Neuronal stem cell (in vitro differentiated cells): ENCODE measurements at regions not wholly inside any gene's neighbourhood (a gene's known extent, or its start where the extent isn't known, plus 50 kb on each side); places are given as distances from the start of the nearest gene placed in this dataset.

Experiments used
- DNase-seq: peaks from one replicate; pipeline ENCODE4 v3.0.0-alpha.2; 2013; ENCODE audit warnings: low spot score
- H2AFZ ChIP-seq: one replicate; pipeline ENCODE4 v1.6.1; 2013; ENCODE audit warnings: mild to moderate bottlenecking, low read length, inconsistent platforms
- H2AK5ac ChIP-seq: 2 replicates; pipeline ENCODE4 v1.6.1; 2013; ENCODE audit warnings: low read depth, mild to moderate bottlenecking, inconsistent platforms, low read length, moderate library complexity, mixed read lengths
- H2BK120ac ChIP-seq: 2 replicates; pipeline ENCODE4 v1.6.1; 2013; ENCODE audit warnings: low read depth, mild to moderate bottlenecking, inconsistent platforms, low read length, moderate library complexity, mixed read lengths
- H2BK12ac ChIP-seq: one replicate; pipeline ENCODE4 v1.6.1; 2013; ENCODE audit warnings: low read length, inconsistent platforms
- H2BK15ac ChIP-seq: 2 replicates; pipeline ENCODE4 v1.6.1; 2013; ENCODE audit warnings: mild to moderate bottlenecking, low read length, inconsistent platforms, mixed read lengths
- H2BK5ac ChIP-seq: one replicate; pipeline ENCODE4 v1.6.1; 2013; ENCODE audit warnings: inconsistent platforms, mild to moderate bottlenecking, low read length, moderate library complexity
- H3K14ac ChIP-seq: one replicate; pipeline ENCODE4 v1.6.1; 2013; ENCODE audit warnings: low read length, inconsistent platforms
- H3K18ac ChIP-seq: 2 replicates; pipeline ENCODE4 v1.6.1; 2013; ENCODE audit warnings: low read length, inconsistent platforms
- H3K23ac ChIP-seq: 2 replicates; pipeline ENCODE4 v1.6.1; 2013; ENCODE audit warnings: low read depth, mild to moderate bottlenecking, mixed read lengths, low read length, inconsistent platforms; ENCODE audit not compliant: poor library complexity
- H3K27ac ChIP-seq: replicated peaks from 3 replicates; pipeline ENCODE4 v1.5.1; 2013; ENCODE audit warnings: low read length, inconsistent platforms
- H3K27me3 ChIP-seq, 3 experiments: 2 replicates each; pipeline ENCODE4 v1.6.1; 2013; ENCODE audit warnings: low read length in 3 of 3, mild to moderate bottlenecking in 2 of 3, inconsistent platforms in 1 of 3, low read depth in 1 of 3, mixed read lengths in 1 of 3, moderate library complexity in 1 of 3; ENCODE audit not compliant: control insufficient read depth in 3 of 3, insufficient read depth in 3 of 3
- H3K36me3 ChIP-seq, 2 donors: replicated peaks in 1 of 2; 2 replicates each; pipeline ENCODE4 v1.6.1; 2013; ENCODE audit warnings: low read length in 2 of 2; ENCODE audit not compliant: control insufficient read depth in 2 of 2, insufficient read depth in 2 of 2
- H3K4ac ChIP-seq: 2 replicates; pipeline ENCODE4 v1.6.1; 2013; ENCODE audit warnings: inconsistent platforms, mild to moderate bottlenecking, low read length, moderate library complexity
- H3K4me1 ChIP-seq, 2 donors: 1 replicate in 1 of 2; 2 replicates in 1 of 2; pipeline ENCODE4 v1.6.1; 2013; ENCODE audit warnings: low read length in 2 of 2, low read depth in 1 of 2; ENCODE audit not compliant: control insufficient read depth in 2 of 2, insufficient read depth in 1 of 2
- H3K4me2 ChIP-seq: one replicate; pipeline ENCODE4 v1.6.1; 2013; ENCODE audit warnings: mild to moderate bottlenecking, low read length, inconsistent platforms; ENCODE audit not compliant: insufficient read depth, poor library complexity, severe bottlenecking
- H3K4me3 ChIP-seq, 2 donors: 2 replicates each; pipeline ENCODE4 v1.5.1; 2013; ENCODE audit warnings: low read length in 2 of 2, mild to moderate bottlenecking in 2 of 2, inconsistent platforms in 1 of 2, moderate library complexity in 1 of 2
- H3K79me1 ChIP-seq: one replicate; pipeline ENCODE4 v1.6.1; 2013; ENCODE audit warnings: low read depth, mild to moderate bottlenecking, inconsistent platforms, low read length, moderate library complexity
- H3K9ac ChIP-seq: one replicate; pipeline ENCODE4 v1.6.1; 2013; ENCODE audit warnings: mild to moderate bottlenecking, low read depth, low read length, inconsistent platforms; ENCODE audit not compliant: poor library complexity
- H3K9me3 ChIP-seq, 2 donors: replicated peaks in 1 of 2; 2 replicates each; pipeline versions ENCODE3 to v1.6.1; 2013; ENCODE audit warnings: low read length in 2 of 2, mild to moderate bottlenecking in 2 of 2, inconsistent platforms in 1 of 2, low read depth in 1 of 2, mixed read lengths in 1 of 2, moderate library complexity in 1 of 2; ENCODE audit not compliant: control insufficient read depth in 2 of 2, insufficient read depth in 1 of 2
- H4K8ac ChIP-seq: one replicate; pipeline ENCODE4 v1.6.1; 2013; ENCODE audit warnings: low read depth, mild to moderate bottlenecking, inconsistent platforms, low read length, moderate library complexity
- H4K91ac ChIP-seq: one replicate; pipeline ENCODE4 v1.6.1; 2013; ENCODE audit warnings: low read length, low read depth, mild to moderate bottlenecking, inconsistent platforms; ENCODE audit not compliant: poor library complexity
- WGBS, 2 donors: extraction: QIAGEN DNeasy Blood & Tissue Kit; methylation state at CpG; one replicate each; pipeline ENCODE4 v1.1.7; 2013; ENCODE audit warnings: missing lambda C conversion rate in 2 of 2, mixed read lengths in 1 of 2; ENCODE audit not compliant: insufficient read length in 2 of 2, insufficient replicate concordance in 1 of 2; ENCODE audit errors: extremely low coverage in 2 of 2; 5-methylcytosine and 5-hydroxymethylcytosine counted together

- H3K4me2 ChIP-seq = no peak overlapping the region
- H3K27me3 ChIP-seq = no peaks in the 10 kb centered on the region
- WGBS, 2 donors = no CpG with 5 or more reads among the region's 5 CpGs
Measured at GRCh38 chr5:158553962-158554336, 545.8 kb downstream of the EBF1 start.

GRCh38 chr5:158553195-158553961, 546.3 kb downstream of the EBF1 start:
- H3K23ac ChIP-seq = no peak overlapping the region
- no peak overlapping the region for H3K4ac ChIP-seq
- H3K79me1 ChIP-seq = no peaks in the 10 kb centered on the region
- H3K36me3 ChIP-seq = no peaks in the 10 kb centered on the region
- no peak overlapping the region for H2BK5ac ChIP-seq
- no peak overlapping the region for H2BK12ac ChIP-seq
- H3K4me3 ChIP-seq = no peak overlapping the region
- H2BK120ac ChIP-seq = no peak overlapping the region
- WGBS, 2 donors = no CpG with 5 or more reads among the region's 8 CpGs
- no peak overlapping the region for H2BK15ac ChIP-seq
- no peak overlapping the region for H3K27ac ChIP-seq
- no peak overlapping the region for H4K8ac ChIP-seq
- peak overlapping the region; percentile 50 for H2AFZ ChIP-seq
- H3K4me1 ChIP-seq = peaks cover 5 to 6% of the 10 kb centered on the region in 2 donors
- H3K9me3 ChIP-seq = no peaks in the 10 kb centered on the region
- H2AK5ac ChIP-seq = no peak overlapping the region
- no peak overlapping the region for H3K18ac ChIP-seq
- no peak overlapping the region for H3K14ac ChIP-seq
- H3K27me3 ChIP-seq = no peaks in the 10 kb centered on the region
- no peak for DNase-seq
- H3K4me2 ChIP-seq = no peak overlapping the region
- H4K91ac ChIP-seq = no peak overlapping the region
- no peak overlapping the region for H3K9ac ChIP-seq

More at GRCh38 chr5:158553962-158554336, 545.8 kb downstream of the EBF1 start:
- DNase-seq = no peak
- peaks cover 5 to 6% of the 10 kb centered on the region in 2 donors for H3K4me1 ChIP-seq
- no peak overlapping the region for H3K23ac ChIP-seq
- H3K9ac ChIP-seq = no peak overlapping the region
- H3K14ac ChIP-seq = no peak overlapping the region
- no peak overlapping the region for H2BK12ac ChIP-seq
- H4K8ac ChIP-seq = no peak overlapping the region
- no peaks in the 10 kb centered on the region for H3K9me3 ChIP-seq
- no peak overlapping the region for H3K4me3 ChIP-seq
- H3K27ac ChIP-seq = no peak overlapping the region
- no peak overlapping the region for H2BK5ac ChIP-seq
- no peaks in the 10 kb centered on the region for H3K79me1 ChIP-seq
- H3K18ac ChIP-seq = no peak overlapping the region
- H2AFZ ChIP-seq = no peak overlapping the region
- no peak overlapping the region for H2AK5ac ChIP-seq
- no peak overlapping the region for H4K91ac ChIP-seq
- no peaks in the 10 kb centered on the region for H3K36me3 ChIP-seq
- no peak overlapping the region for H2BK120ac ChIP-seq
- no peak overlapping the region for H2BK15ac ChIP-seq
- H3K4ac ChIP-seq = no peak overlapping the region

GRCh38 chr5:158552241-158552640, 547.5 kb downstream of the EBF1 start:
- Histone ChIP-seq H2BK5ac (no peak overlapping the region), H2BK15ac (no peak overlapping the region), H3K27me3 (no peaks in the 10 kb centered on the region), H3K36me3 (no peaks in the 10 kb centered on the region), H3K14ac (no peak overlapping the region), H3K79me1 (no peaks in the 10 kb centered on the region), H2BK120ac (no peak overlapping the region), H3K4ac (no peak overlapping the region), H2BK12ac (no peak overlapping the region), H2AFZ (no peak overlapping the region), H2AK5ac (no peak overlapping the region), H4K8ac (no peak overlapping the region), H3K4me2 (no peak overlapping the region), H3K9ac (no peak overlapping the region), H3K4me1 (peaks cover 5 to 6% of the 10 kb centered on the region in 2 donors), H3K4me3 (no peak overlapping the region), H3K27ac (no peak overlapping the region), H3K18ac (no peak overlapping the region), H3K23ac (no peak overlapping the region), H3K9me3 (no peaks in the 10 kb centered on the region), H4K91ac (no peak overlapping the region)
- DNase-seq = no peak
- no CpG with 5 or more reads among the region's 4 CpGs for WGBS, 2 donors

GRCh38 chr5:158549311-158549710, 550.4 kb downstream of the EBF1 start:
- Histone ChIP-seq H2BK120ac (no peak overlapping the region), H3K27ac (no peak overlapping the region), H4K91ac (no peak overlapping the region), H3K14ac (no peak overlapping the region), H3K4me2 (no peak overlapping the region), H2AFZ (no peak overlapping the region), H3K23ac (no peak overlapping the region), H3K36me3 (no peaks in the 10 kb centered on the region), H3K4me1 (peaks cover 5 to 6% of the 10 kb centered on the region in 2 donors), H3K9me3 (no peaks in the 10 kb centered on the region), H2BK5ac (no peak overlapping the region), H3K9ac (no peak overlapping the region), H3K4ac (no peak overlapping the region), H2BK15ac (no peak overlapping the region), H4K8ac (no peak overlapping the region), H3K4me3 (no peak overlapping the region), H3K18ac (no peak overlapping the region), H3K79me1 (no peaks in the 10 kb centered on the region), H3K27me3 (no peaks in the 10 kb centered on the region), H2AK5ac (no peak overlapping the region), H2BK12ac (no peak overlapping the region)
- no CpG with 5 or more reads among the region's 4 CpGs for WGBS, 2 donors
- no peak for DNase-seq
